NCI-H748 (cell line): ENCODE measurements at regions not wholly inside any gene's neighbourhood (a gene's known extent, or its start where the extent isn't known, plus 50 kb on each side); places are given as distances from the start of the nearest gene placed in this dataset.

Experiments used
- DNase-seq: peaks from one replicate; lab custom pipeline; 2025; ENCODE audit not compliant: unreplicated experiment; lab: John Stamatoyannopoulos, UW

- DNase-seq, result no peak
These were observed 182.2 kb downstream of the FOXO1 start for GRCh38 chr13:40484101-40484800.

GRCh38 chr13:40484974-40485373 lies 181.5 kb downstream of the FOXO1 start:
- peak; percentile 14 for DNase-seq

GRCh38 chr13:40485611-40486517 lies 180.6 kb downstream of the FOXO1 start:
- DNase-seq, result peak; percentile 41

- no peak for DNase-seq
These were observed 179.8 kb downstream of the FOXO1 start for GRCh38 chr13:40486518-40487163.

GRCh38 chr13:40488869-40489391 lies 177.5 kb downstream of the FOXO1 start:
- no peak for DNase-seq

- peak; percentile 37 for DNase-seq
These were observed 176.2 kb downstream of the FOXO1 start for GRCh38 chr13:40490086-40490758.

GRCh38 chr13:40492511-40492910 lies 173.9 kb downstream of the FOXO1 start:
- DNase-seq, result no peak

GRCh38 chr13:40494513-40494912 lies 171.9 kb downstream of the FOXO1 start:
- no peak for DNase-seq

- DNase-seq, result no peak
These were observed 171.4 kb downstream of the FOXO1 start for GRCh38 chr13:40494946-40495620.

- DNase-seq, result no peak
These were observed 170.8 kb downstream of the FOXO1 start for GRCh38 chr13:40495621-40496001.

- no peak for DNase-seq
These were observed 170.2 kb downstream of the FOXO1 start for GRCh38 chr13:40496035-40496810.

GRCh38 chr13:40498461-40498860 lies 168.0 kb downstream of the FOXO1 start:
- DNase-seq, result peak; percentile 4

GRCh38 chr13:40502236-40502635 lies 164.2 kb downstream of the FOXO1 start:
- DNase-seq, result no peak

- DNase-seq, result no peak
These were observed 163.4 kb downstream of the FOXO1 start for GRCh38 chr13:40503011-40503410.

- no peak for DNase-seq
These were observed 162.4 kb downstream of the FOXO1 start for GRCh38 chr13:40503966-40504591.

- no peak for DNase-seq
These were observed 161.8 kb downstream of the FOXO1 start for GRCh38 chr13:40504641-40505040.

GRCh38 chr13:40505196-40505595 lies 161.2 kb downstream of the FOXO1 start:
- DNase-seq, result no peak
